ENCODE measurements at regions not wholly inside any gene's neighbourhood (a gene's known extent, or its start where the extent isn't known, plus 50 kb on each side); places are given as distances from the start of the nearest gene placed in this dataset.

DNA sequence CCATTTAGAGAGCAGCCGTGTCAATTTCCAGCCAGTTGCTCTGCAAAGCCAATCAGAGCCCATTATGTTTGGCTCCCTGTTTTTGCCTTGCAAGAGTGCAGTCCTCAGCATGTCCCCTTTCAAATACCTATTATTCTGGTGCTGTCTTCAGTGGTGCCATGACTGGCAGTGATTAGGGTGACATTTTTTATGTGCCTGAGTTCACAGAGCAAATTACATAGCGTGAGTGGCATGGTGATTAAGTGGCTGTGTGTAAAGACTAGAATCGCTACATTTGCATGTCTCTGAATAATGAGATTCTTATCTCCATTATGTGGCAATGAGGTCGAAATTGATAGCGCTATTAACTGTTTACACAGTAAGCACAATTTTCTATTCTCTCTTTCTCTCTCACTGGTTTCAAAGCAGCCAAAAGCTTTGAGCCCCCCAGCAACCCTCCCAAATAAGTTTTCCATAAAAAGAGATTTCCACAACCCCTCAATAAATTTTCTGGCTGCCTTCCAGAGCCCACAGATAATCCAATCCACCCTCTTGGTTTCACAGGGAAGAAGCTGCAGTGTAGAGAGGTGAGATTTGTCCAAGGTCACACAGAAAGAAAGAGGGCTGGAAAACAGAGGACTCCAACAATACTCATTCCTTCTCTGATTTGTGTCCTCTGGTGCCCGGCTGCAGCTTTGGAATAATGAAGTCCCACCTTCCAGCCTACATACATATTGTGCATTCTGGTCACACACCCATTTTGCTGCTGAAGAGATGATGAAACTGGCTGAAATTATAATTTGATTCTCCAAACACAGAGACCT, 58.8 kb upstream of the NUDT4 start:
- TF ChIP-seq, protein P1, sequence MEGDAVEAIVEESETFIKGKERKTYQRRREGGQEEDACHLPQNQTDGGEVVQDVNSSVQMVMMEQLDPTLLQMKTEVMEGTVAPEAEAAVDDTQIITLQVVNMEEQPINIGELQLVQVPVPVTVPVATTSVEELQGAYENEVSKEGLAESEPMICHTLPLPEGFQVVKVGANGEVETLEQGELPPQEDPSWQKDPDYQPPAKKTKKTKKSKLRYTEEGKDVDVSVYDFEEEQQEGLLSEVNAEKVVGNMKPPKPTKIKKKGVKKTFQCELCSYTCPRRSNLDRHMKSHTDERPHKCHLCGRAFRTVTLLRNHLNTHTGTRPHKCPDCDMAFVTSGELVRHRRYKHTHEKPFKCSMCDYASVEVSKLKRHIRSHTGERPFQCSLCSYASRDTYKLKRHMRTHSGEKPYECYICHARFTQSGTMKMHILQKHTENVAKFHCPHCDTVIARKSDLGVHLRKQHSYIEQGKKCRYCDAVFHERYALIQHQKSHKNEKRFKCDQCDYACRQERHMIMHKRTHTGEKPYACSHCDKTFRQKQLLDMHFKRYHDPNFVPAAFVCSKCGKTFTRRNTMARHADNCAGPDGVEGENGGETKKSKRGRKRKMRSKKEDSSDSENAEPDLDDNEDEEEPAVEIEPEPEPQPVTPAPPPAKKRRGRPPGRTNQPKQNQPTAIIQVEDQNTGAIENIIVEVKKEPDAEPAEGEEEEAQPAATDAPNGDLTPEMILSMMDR (conservative IDR thresholded peaks at IDR 0.05; ENCODE audit: low read depth in 2 of 2) = no peak
- no peak for TF ChIP-seq EZH2phosphoT487 (IDR thresholded peaks at IDR 0.05; ENCODE audit: unreplicated experiment)
